OCI-LY7 (cell line): ENCODE measurements at regions not wholly inside any gene's neighbourhood (a gene's known extent, or its start where the extent isn't known, plus 50 kb on each side); places are given as distances from the start of the nearest gene placed in this dataset.

ENCODE experiments used
- BruUV-seq: library from RNA; stranded (reverse); fragments of 400-500 nt; replicated peaks from 2 replicates; lab custom pipeline; 2021; lab: Mats Ljungman, UMichigan
- CTCF ChIA-PET: fragments of 300-600 bp; sonication (Branson Sonifier 250); formaldehyde crosslinking; loops from one replicate; lab custom pipeline; 2022; ENCODE audit warnings: antibody characterized with exemption; ENCODE audit not compliant: unreplicated experiment; lab: Charles Lee
- POLR2A ChIA-PET: fragments of 300-600 bp; sonication (Branson Sonifier 250); formaldehyde crosslinking; loops from one replicate; lab custom pipeline; 2022; ENCODE audit warnings: antibody characterized with exemption; lab: Charles Lee
- DNase-seq: peaks from one replicate; pipeline ENCODE4 v3.0.0-alpha.2; 2015; ENCODE audit warnings: low spot score
- H2AFZ ChIP-seq: fragments of 200-600 bp; sonication (generic), shearing (Covaris generic); 2 replicates; pipeline ENCODE4 v1.6.1; 2014; ENCODE audit warnings: mild to moderate bottlenecking, antibody characterized with exemption, low read length, moderate library complexity
- H3K27ac ChIP-seq: fragments of 200-600 bp; sonication (generic); 2 replicates; pipeline ENCODE4 v1.5.1; 2014; ENCODE audit warnings: mixed run types, low read depth, mild to moderate bottlenecking, moderate library complexity, low read length, inconsistent platforms; ENCODE audit not compliant: poor library complexity, severe bottlenecking
- H3K36me3 ChIP-seq: fragments of 200-600 bp; sonication (generic); 2 replicates; pipeline ENCODE4 v1.6.1; 2014; ENCODE audit warnings: mild to moderate bottlenecking, antibody characterized with exemption, low read length, moderate library complexity, mixed read lengths; ENCODE audit not compliant: insufficient read depth
- H3K4me1 ChIP-seq: fragments of 200-600 bp; sonication (generic); 2 replicates; pipeline ENCODE4 v1.5.1; 2014; ENCODE audit warnings: mild to moderate bottlenecking, low read length; ENCODE audit not compliant: insufficient read depth, poor library complexity, severe bottlenecking
- H3K4me2 ChIP-seq: fragments of 200-600 bp; sonication (generic); 2 replicates; pipeline ENCODE4 v1.6.1; 2014; ENCODE audit warnings: mild to moderate bottlenecking, low read length
- H3K4me3 ChIP-seq: fragments of 200-600 bp; sonication (generic); 2 replicates; pipeline ENCODE4 v1.5.1; 2014; ENCODE audit warnings: mild to moderate bottlenecking, low read depth, low read length; ENCODE audit not compliant: poor library complexity, severe bottlenecking
- H3K79me2 ChIP-seq: fragments of 200-600 bp; sonication (generic); 2 replicates; pipeline ENCODE4 v1.6.1; 2016; ENCODE audit warnings: low read depth, mild to moderate bottlenecking, low read length, moderate library complexity, mixed read lengths; ENCODE audit not compliant: insufficient read depth
- H3K9me2 ChIP-seq: fragments of 200-600 bp; sonication (generic); 2 replicates; pipeline ENCODE4 v1.6.1; 2016; ENCODE audit warnings: mild to moderate bottlenecking, low read length, mixed read lengths; ENCODE audit not compliant: insufficient read depth
- H3K9me3 ChIP-seq: fragments of 200-600 bp; sonication (generic); 2 replicates; pipeline ENCODE4 v1.6.1; 2014; ENCODE audit warnings: mild to moderate bottlenecking, mixed run types, low read length, mixed read lengths
- H4K20me1 ChIP-seq: fragments of 200-600 bp; sonication (generic); 2 replicates; pipeline ENCODE4 v1.6.1; 2014; ENCODE audit warnings: mild to moderate bottlenecking, antibody characterized with exemption, low read length, moderate library complexity, mixed read lengths; ENCODE audit not compliant: insufficient read depth
- CTCF ChIP-seq: fragments of 200-600 bp; sonication (generic); conservative IDR thresholded peaks from 2 replicates; pipeline ENCODE4 v1.5.1; 2014; ENCODE audit warnings: mild to moderate bottlenecking, antibody characterized with exemption, low read length, moderate library complexity, mixed read lengths
- EZH2phosphoT487 ChIP-seq: fragments of 200-600 bp; sonication (generic); IDR thresholded peaks from 2 replicates; pipeline ENCODE4 v1.6.1; 2018; ENCODE audit warnings: low read depth, borderline replicate concordance, mild to moderate bottlenecking, mixed run types, antibody characterized with exemption, low read length, moderate library complexity, mixed read lengths
- intact Hi-C: fragments of 100-400 bp; cut with micrococcal nuclease; formaldehyde crosslinking; loops from one replicate; pipeline ENCODE4 v1.10.0; 2022; ENCODE audit not compliant: unreplicated experiment

- Histone ChIP-seq H3K4me1 (no peaks in the 10 kb centered on the region), H3K4me2 (no peak overlapping the region), H3K4me3 (no peak overlapping the region), H3K79me2 (no peaks in the 10 kb centered on the region), H3K36me3 (no peaks in the 10 kb centered on the region), H4K20me1 (no peaks in the 10 kb centered on the region), H3K9me3 (no peaks in the 10 kb centered on the region), H2AFZ (no peak overlapping the region), H3K27ac (no peak overlapping the region), H3K9me2 (no peaks in the 10 kb centered on the region)
- ChIA-PET CTCF (no interaction called here), POLR2A (no interaction called here)
- TF ChIP-seq EZH2phosphoT487 (no peak), CTCF (no peak)
- no TSS peak for BruUV-seq
- intact Hi-C loops: no loop called here
- no peak for DNase-seq
These were observed 218.7 kb upstream of the MTNR1B start for GRCh38 chr11:92750794-92751193.

- H3K79me2 ChIP-seq: no peaks in the 10 kb centered on the region
- no peaks in the 10 kb centered on the region for H3K9me2 ChIP-seq
- H4K20me1 ChIP-seq: no peaks in the 10 kb centered on the region
- H2AFZ ChIP-seq: no peak overlapping the region
- no peaks in the 10 kb centered on the region for H3K9me3 ChIP-seq
- H3K4me2 ChIP-seq: no peak overlapping the region
- no peak overlapping the region for H3K4me3 ChIP-seq
- intact Hi-C loops: no loop called here
- BruUV-seq: no TSS peak
- H3K36me3 ChIP-seq: no peaks in the 10 kb centered on the region
- H3K4me1 ChIP-seq: no peaks in the 10 kb centered on the region
- TF ChIP-seq EZH2phosphoT487 (no peak), CTCF (no peak)
- H3K27ac ChIP-seq: no peak overlapping the region
- ChIA-PET CTCF (no interaction called here), POLR2A (no interaction called here)
- no peak for DNase-seq
These were observed 217.9 kb upstream of the MTNR1B start for GRCh38 chr11:92751594-92751993.

GRCh38 chr11:92752122-92752521 is 217.3 kb upstream of the MTNR1B start:
- Histone ChIP-seq H3K4me3 (no peak overlapping the region), H3K79me2 (no peaks in the 10 kb centered on the region), H3K9me3 (no peaks in the 10 kb centered on the region), H2AFZ (no peak overlapping the region), H3K9me2 (no peaks in the 10 kb centered on the region), H3K36me3 (no peaks in the 10 kb centered on the region), H4K20me1 (no peaks in the 10 kb centered on the region), H3K4me1 (no peaks in the 10 kb centered on the region), H3K4me2 (no peak overlapping the region), H3K27ac (no peak overlapping the region)
- BruUV-seq: no TSS peak
- ChIA-PET CTCF (no interaction called here), POLR2A (no interaction called here)
- TF ChIP-seq CTCF: no peak
- TF ChIP-seq EZH2phosphoT487: no peak
- intact Hi-C loops: no loop called here
- no peak for DNase-seq
